IPS-18a (cell line): ENCODE measurements at regions not wholly inside any gene's neighbourhood (a gene's known extent, or its start where the extent isn't known, plus 50 kb on each side); places are given as distances from the start of the nearest gene placed in this dataset.

ENCODE experiments used
- H3K27ac ChIP-seq: one replicate; pipeline ENCODE4 v1.5.1; 2013; ENCODE audit warnings: low read length
- H3K27me3 ChIP-seq: one replicate; pipeline ENCODE4 v1.6.1; 2013; ENCODE audit warnings: mild to moderate bottlenecking, low read length; ENCODE audit not compliant: control insufficient read depth, insufficient read depth
- H3K36me3 ChIP-seq: one replicate; pipeline ENCODE4 v1.6.1; 2013; ENCODE audit warnings: low read depth, low read length; ENCODE audit not compliant: control insufficient read depth
- H3K4me1 ChIP-seq: one replicate; pipeline ENCODE4 v1.6.1; 2013; ENCODE audit warnings: low read depth, low read length; ENCODE audit not compliant: control insufficient read depth
- H3K4me3 ChIP-seq: one replicate; pipeline ENCODE4 v1.5.1; 2013; ENCODE audit warnings: low read length
- H3K9ac ChIP-seq: one replicate; pipeline ENCODE4 v1.6.1; 2013; ENCODE audit warnings: mild to moderate bottlenecking, low read length, moderate library complexity
- H3K9me3 ChIP-seq: one replicate; pipeline ENCODE4 v1.6.1; 2013; ENCODE audit warnings: low read depth, low read length; ENCODE audit not compliant: control insufficient read depth

DNA sequence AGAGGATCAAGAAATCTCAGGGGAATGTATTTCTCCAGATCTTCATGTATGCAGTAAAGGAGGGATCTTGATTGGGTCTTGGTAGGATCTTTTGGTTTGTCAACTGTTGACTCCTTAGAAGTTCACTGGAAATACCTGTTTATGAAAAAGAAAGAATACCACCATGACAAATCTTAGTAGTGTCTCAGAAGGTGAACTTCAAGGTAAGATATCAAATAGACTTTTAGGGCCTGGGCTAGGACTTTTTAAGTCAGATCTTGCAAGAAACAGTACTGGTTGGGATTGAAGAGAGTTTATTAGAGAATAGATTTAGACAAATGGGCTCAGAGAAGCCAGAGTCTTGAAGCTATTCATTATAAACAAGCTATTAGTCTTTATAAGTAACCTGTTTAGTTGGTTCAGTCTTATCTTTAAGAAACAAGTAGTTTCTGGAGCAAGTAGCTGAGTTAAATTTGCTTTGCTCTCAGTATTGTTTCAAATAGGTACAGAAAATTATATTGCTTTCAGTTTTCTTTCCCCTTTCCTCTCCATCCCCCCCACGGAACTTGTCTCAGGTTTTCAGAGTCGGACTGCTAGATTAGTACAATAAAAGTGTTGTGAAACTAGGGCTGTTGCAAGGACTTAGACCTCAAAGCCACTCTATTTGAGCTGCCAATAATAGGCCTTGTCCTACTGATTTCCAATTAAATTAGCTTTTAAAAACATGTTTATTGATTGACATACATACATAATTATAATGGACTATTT, 529.1 kb upstream of the CITED2 start:
- H3K4me1 ChIP-seq: peaks cover 12% of the 10 kb centered on the region
- H3K27me3 ChIP-seq: no peaks in the 10 kb centered on the region
- H3K36me3 ChIP-seq: no peaks in the 10 kb centered on the region
- H3K9ac ChIP-seq: no peak overlapping the region
- no peak overlapping the region for H3K27ac ChIP-seq
- H3K4me3 ChIP-seq: no peak overlapping the region
- H3K9me3 ChIP-seq: no peaks in the 10 kb centered on the region

GRCh38 chr6:139895205-139895793, 520.9 kb upstream of the CITED2 start:
- no peak overlapping the region for H3K9ac ChIP-seq
- no peaks in the 10 kb centered on the region for H3K9me3 ChIP-seq
- no peaks in the 10 kb centered on the region for H3K27me3 ChIP-seq

DNA sequence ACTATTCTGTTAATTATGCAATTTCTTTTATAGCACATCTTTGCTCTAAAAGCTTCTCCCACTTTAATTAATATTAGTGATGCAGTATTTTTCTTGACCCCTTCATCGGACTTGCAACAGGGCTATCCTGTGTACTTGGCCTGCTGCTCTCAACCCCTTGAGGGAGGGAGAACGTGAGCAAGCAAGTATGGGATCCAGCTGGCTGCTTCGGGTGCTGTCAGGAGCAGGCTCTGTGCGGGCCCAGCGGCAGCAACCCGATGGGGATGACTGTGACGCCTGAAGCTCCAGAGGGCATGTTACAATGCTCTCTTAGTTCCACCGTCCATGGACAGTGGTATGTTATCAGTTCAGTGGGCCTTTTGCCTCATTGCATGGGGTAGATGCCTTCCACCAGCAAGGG, 519.8 kb upstream of the CITED2 start:
- Histone ChIP-seq H3K9ac (no peak overlapping the region), H3K9me3 (no peaks in the 10 kb centered on the region), H3K27ac (no peak overlapping the region), H3K4me3 (no peak overlapping the region), H3K4me1 (peaks cover 10% of the 10 kb centered on the region), H3K27me3 (no peaks in the 10 kb centered on the region), H3K36me3 (no peaks in the 10 kb centered on the region)

More at GRCh38 chr6:139895205-139895793, 520.9 kb upstream of the CITED2 start:
- Histone ChIP-seq H3K4me1 (no peaks in the 10 kb centered on the region), H3K36me3 (no peaks in the 10 kb centered on the region), H3K4me3 (no peak overlapping the region), H3K27ac (no peak overlapping the region)

DNA sequence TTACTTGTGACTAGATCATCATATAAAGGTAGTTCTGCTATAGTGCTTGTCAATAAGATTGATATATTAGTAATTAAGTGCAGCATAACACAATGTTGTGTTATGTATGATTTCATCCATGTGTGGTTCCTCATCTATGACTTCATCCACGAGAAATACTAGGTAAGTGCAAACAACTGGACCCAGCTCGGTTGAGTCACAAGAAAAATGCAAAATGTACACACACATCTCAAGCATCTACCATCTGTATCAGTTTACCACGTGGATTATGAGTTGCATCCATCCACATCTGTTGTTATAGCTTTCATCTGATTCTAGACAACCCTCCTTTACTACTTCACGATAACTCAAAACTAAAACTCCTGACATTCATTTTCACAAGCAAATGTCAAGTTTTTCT, 517.0 kb upstream of the CITED2 start:
- H3K9ac ChIP-seq: no peak overlapping the region
- no peaks in the 10 kb centered on the region for H3K27me3 ChIP-seq
- no peaks in the 10 kb centered on the region for H3K9me3 ChIP-seq
- peaks cover 35% of the 10 kb centered on the region for H3K4me1 ChIP-seq
- no peak overlapping the region for H3K4me3 ChIP-seq
- H3K27ac ChIP-seq: no peak overlapping the region
- H3K36me3 ChIP-seq: no peaks in the 10 kb centered on the region

GRCh38 chr6:139888681-139889122, 514.3 kb upstream of the CITED2 start:
- H3K36me3 ChIP-seq: no peaks in the 10 kb centered on the region
- H3K27me3 ChIP-seq: no peaks in the 10 kb centered on the region
- peak overlapping the region; percentile 41 for H3K9ac ChIP-seq
- peaks cover 56% of the 10 kb centered on the region for H3K4me1 ChIP-seq
- H3K27ac ChIP-seq: peak overlapping the region; percentile 54
- H3K9me3 ChIP-seq: no peaks in the 10 kb centered on the region
- peak overlapping the region; percentile 36 for H3K4me3 ChIP-seq

DNA sequence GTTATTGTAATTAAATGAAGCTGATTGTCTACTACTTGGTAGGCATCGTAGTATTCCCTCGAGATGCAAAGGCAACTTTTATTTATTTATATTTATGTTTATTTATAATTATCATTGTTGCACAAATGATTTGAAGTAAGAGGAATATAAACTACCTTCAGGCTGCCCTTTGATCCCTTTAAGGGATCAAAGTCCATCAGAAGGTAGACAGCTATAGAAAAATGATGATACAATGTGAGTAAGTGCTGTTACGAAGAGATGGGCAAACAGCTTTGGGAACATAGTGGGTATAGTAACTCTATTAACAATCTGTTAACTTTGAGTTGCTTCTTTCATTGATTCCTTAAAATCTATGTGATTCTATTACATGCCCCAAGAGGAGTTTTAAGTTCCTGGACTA, 512.8 kb upstream of the CITED2 start:
- H3K9me3 ChIP-seq: no peaks in the 10 kb centered on the region
- H3K27ac ChIP-seq: no peak overlapping the region
- H3K9ac ChIP-seq: no peak overlapping the region
- peaks cover 71% of the 10 kb centered on the region for H3K4me1 ChIP-seq
- H3K4me3 ChIP-seq: no peak overlapping the region
- H3K27me3 ChIP-seq: no peaks in the 10 kb centered on the region
- no peaks in the 10 kb centered on the region for H3K36me3 ChIP-seq

GRCh38 chr6:139886396-139886795, 511.9 kb upstream of the CITED2 start:
- Histone ChIP-seq H3K9ac (no peak overlapping the region), H3K27me3 (no peaks in the 10 kb centered on the region), H3K4me3 (no peak overlapping the region), H3K9me3 (no peaks in the 10 kb centered on the region), H3K4me1 (peaks cover 80% of the 10 kb centered on the region), H3K27ac (no peak overlapping the region), H3K36me3 (no peaks in the 10 kb centered on the region)

- Histone ChIP-seq H3K9me3 (no peaks in the 10 kb centered on the region), H3K27ac (no peak overlapping the region), H3K4me1 (peaks cover 84% of the 10 kb centered on the region), H3K9ac (no peak overlapping the region), H3K36me3 (no peaks in the 10 kb centered on the region), H3K27me3 (no peaks in the 10 kb centered on the region), H3K4me3 (no peak overlapping the region)
Measured at GRCh38 chr6:139885909-139886308, 511.5 kb upstream of the CITED2 start.

- Histone ChIP-seq H3K27ac (peak overlapping the region; percentile 11), H3K27me3 (no peaks in the 10 kb centered on the region), H3K4me1 (peaks cover 73% of the 10 kb centered on the region), H3K9me3 (no peaks in the 10 kb centered on the region), H3K9ac (no peak overlapping the region), H3K4me3 (no peak overlapping the region), H3K36me3 (no peaks in the 10 kb centered on the region)
Measured at GRCh38 chr6:139883776-139884175, 509.3 kb upstream of the CITED2 start.

DNA sequence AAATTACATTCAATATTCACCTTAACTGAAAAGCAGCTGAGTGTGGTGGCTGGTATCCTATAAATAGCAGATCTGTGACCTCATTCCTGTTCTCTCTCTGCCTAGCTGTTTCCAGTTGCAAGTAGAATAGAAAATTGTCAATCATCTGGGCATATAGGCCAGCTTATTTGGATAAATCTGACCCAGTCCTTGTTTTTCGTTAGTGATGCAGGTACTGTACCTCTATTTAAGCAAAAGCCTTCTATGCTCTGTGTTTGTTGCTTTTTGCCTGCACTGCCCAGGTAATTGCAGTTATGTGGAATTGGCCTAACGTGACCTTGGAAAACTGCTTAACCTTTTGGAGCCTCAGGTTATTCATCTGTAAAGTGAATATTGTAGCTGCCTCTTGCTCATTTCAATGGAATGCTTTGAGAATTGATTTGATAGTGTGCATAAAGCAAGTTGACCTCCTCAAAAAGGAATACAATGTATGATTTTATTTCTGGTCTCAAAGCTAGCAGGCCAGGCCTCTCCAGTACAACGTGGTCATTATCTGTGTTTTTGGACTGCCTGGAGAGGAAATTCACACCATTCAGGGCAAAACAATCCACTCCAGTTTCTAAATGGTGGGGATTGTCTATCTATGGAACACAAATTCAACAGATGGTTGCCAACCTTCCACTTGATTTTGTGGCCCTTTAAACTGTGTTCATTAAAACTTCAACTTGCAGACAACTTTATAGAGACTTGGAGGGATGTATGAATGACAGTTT, 508.7 kb upstream of the CITED2 start:
- H3K4me1 ChIP-seq: peaks cover 67% of the 10 kb centered on the region
- no peak overlapping the region for H3K9ac ChIP-seq
- no peak overlapping the region for H3K4me3 ChIP-seq
- H3K27ac ChIP-seq: peak overlapping the region; percentile 11
- H3K9me3 ChIP-seq: no peaks in the 10 kb centered on the region
- H3K27me3 ChIP-seq: no peaks in the 10 kb centered on the region
- H3K36me3 ChIP-seq: no peaks in the 10 kb centered on the region

- no peaks in the 10 kb centered on the region for H3K27me3 ChIP-seq
- no peak overlapping the region for H3K4me3 ChIP-seq
- H3K9ac ChIP-seq: no peak overlapping the region
- no peak overlapping the region for H3K27ac ChIP-seq
- H3K4me1 ChIP-seq: peaks cover 58% of the 10 kb centered on the region
- no peaks in the 10 kb centered on the region for H3K36me3 ChIP-seq
- H3K9me3 ChIP-seq: no peaks in the 10 kb centered on the region
Measured at GRCh38 chr6:139882234-139882633, 507.8 kb upstream of the CITED2 start.
